Prostate gland (tissue), 2 donors: ENCODE measurements at regions not wholly inside any gene's neighbourhood (a gene's known extent, or its start where the extent isn't known, plus 50 kb on each side); places are given as distances from the start of the nearest gene placed in this dataset.
"Not testable (repeated sequence)": the region's sequence is repeated elsewhere in the genome, so short reads cannot be mapped to it uniquely, and the experiment has no call there.

Experiments used
- POLR2AphosphoS5 ChIP-seq: sonication (generic); formaldehyde crosslinking; IDR thresholded peaks from one replicate; pipeline ENCODE4 v1.6.1; 2017; ENCODE audit warnings: antibody characterized with exemption
- TF ChIP-seq, protein P1 (sequence below), 4 experiments: fragments of 200-600 bp in 2 of 4; fragments of 450-650 bp in 2 of 4; sonication (generic) in 2 of 4; IDR thresholded peaks; 1 replicate in 3 of 4; 2 replicates in 1 of 4; pipeline ENCODE4 v1.5.1; 2016 to 2019; ENCODE audit warnings: antibody characterized with exemption in 4 of 4, mild to moderate bottlenecking in 2 of 4, moderate library complexity in 2 of 4

DNA sequence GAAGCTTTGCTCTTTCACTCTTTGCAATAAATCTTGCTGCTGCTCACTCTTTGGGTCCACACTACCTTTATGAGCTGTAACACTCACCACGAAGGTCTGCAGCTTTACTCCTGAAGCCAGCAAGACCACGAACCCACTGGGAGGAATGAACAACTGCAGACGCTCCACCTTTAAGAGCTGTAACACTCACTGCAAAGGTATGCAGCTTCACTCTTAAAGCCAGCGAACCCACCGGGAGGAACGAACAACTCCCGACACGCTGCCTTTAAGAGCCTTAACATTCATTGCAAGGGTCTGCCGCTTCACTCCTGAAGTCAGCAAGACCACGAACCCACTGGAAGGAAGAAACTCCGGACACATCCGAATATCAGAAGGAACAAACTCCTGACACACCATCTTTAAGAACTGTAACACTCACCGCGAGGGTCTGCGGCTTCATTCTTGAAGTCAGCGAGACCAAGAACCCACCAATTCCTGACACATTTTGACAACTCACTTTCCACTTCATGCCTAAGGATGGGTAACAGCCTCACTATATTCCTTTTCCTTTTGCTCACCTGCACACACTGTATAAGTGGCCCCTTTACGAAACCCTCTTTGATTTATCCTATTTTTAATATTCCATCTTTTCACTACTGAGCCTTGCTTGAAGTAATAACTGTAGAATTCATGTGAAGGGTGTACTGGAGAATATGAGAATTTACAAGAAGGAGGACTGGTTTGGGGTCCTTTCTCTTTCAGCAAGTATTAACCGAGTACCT lies 103.2 kb downstream of the RGS2 start:
- TF ChIP-seq POLR2AphosphoS5 = not testable (repeated sequence)
- TF ChIP-seq, protein P1, sequence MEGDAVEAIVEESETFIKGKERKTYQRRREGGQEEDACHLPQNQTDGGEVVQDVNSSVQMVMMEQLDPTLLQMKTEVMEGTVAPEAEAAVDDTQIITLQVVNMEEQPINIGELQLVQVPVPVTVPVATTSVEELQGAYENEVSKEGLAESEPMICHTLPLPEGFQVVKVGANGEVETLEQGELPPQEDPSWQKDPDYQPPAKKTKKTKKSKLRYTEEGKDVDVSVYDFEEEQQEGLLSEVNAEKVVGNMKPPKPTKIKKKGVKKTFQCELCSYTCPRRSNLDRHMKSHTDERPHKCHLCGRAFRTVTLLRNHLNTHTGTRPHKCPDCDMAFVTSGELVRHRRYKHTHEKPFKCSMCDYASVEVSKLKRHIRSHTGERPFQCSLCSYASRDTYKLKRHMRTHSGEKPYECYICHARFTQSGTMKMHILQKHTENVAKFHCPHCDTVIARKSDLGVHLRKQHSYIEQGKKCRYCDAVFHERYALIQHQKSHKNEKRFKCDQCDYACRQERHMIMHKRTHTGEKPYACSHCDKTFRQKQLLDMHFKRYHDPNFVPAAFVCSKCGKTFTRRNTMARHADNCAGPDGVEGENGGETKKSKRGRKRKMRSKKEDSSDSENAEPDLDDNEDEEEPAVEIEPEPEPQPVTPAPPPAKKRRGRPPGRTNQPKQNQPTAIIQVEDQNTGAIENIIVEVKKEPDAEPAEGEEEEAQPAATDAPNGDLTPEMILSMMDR (IDR thresholded peaks at IDR 0.05) = not testable (repeated sequence)
